A549 (cell line): ENCODE measurements at regions not wholly inside any gene's neighbourhood (a gene's known extent, or its start where the extent isn't known, plus 50 kb on each side); places are given as distances from the start of the nearest gene placed in this dataset.

Source experiments
- ATAC-seq, 2 experiments: fragments of 200-7000 bp in 1 of 2; fragments of >200 bp in 1 of 2; cut with Nextera tagmentation in 1 of 2; cut with Tn5 transposase in 1 of 2; 3 replicates each; pipeline versions ENCODE4 v1.8.0 to v1.9.1; 2018 to 2020; ENCODE audit warnings: mild to moderate bottlenecking in 1 of 2, moderate library complexity in 1 of 2
- CTCF ChIA-PET: fragments of 300-600 bp; sonication (Branson Sonifier 250); formaldehyde crosslinking; extraction: SDS; loops from one replicate; lab custom pipeline; 2021; ENCODE audit warnings: antibody characterized with exemption, inconsistent platforms; lab: Yijun Ruan, JAX
- POLR2A ChIA-PET: fragments of 350-600 bp; formaldehyde crosslinking; extraction: SDS; loops from one replicate; lab custom pipeline; 2021; ENCODE audit warnings: antibody characterized with exemption, inconsistent platforms; lab: Yijun Ruan, JAX
- DNase-seq, 2 experiments: peaks; one replicate each; pipeline versions ENCODE4 v3.0.0 to v3.0.0-alpha.2; 2011 to 2016; ENCODE audit warnings: low read depth in 1 of 2, low spot score in 1 of 2
- FAIRE-seq: peaks from 2 replicates; lab custom pipeline; 2011; peaks lifted over from hg19 to GRCh38; lab: Jason Lieb, UNC
- H3K27ac ChIP-seq, 2 experiments: fragments of >200 bp; sonication (Bioruptor Twin); formaldehyde crosslinking; 3 replicates each; pipeline ENCODE4 v1.5.1; 2016 to 2017
- H3K4me1 ChIP-seq: fragments of >200 bp; sonication (Bioruptor Twin); formaldehyde crosslinking; 3 replicates; pipeline ENCODE4 v1.6.1; 2016
- H3K4me2 ChIP-seq: fragments of >200 bp; sonication (Bioruptor Twin); formaldehyde crosslinking; 3 replicates; pipeline ENCODE4 v1.6.1; 2016
- H3K4me3 ChIP-seq: fragments of >200 bp; sonication (Bioruptor Twin); formaldehyde crosslinking; 3 replicates; pipeline ENCODE4 v1.5.1; 2016
- H3K9me3 ChIP-seq: fragments of >200 bp; sonication (Bioruptor Twin); formaldehyde crosslinking; 3 replicates; pipeline ENCODE4 v1.6.1; 2016
- ATOH8 ChIP-seq: fragments of 250-450 bp; sonication (Bioruptor Pico); IDR thresholded peaks from 2 replicates; pipeline ENCODE4 v1.5.0; 2020; ENCODE audit warnings: low read depth, mild to moderate bottlenecking, moderate library complexity
- CEBPB ChIP-seq, 2 experiments: fragments of >200 bp in 1 of 2; sonication (Bioruptor Twin) in 1 of 2; formaldehyde crosslinking in 1 of 2; IDR thresholded peaks; 2 replicates each; pipeline ENCODE4 v1.6.1; 2012 to 2016
- CHD2 ChIP-seq: fragments of 150-350 bp; IDR thresholded peaks from 2 replicates; pipeline ENCODE4 v1.6.1; 2014; ENCODE audit warnings: low read length; ENCODE audit not compliant: partially characterized antibody
- EHF ChIP-seq: fragments of 250-450 bp; sonication (Bioruptor Pico); IDR thresholded peaks from 2 replicates; pipeline ENCODE4 v1.5.0; 2020; ENCODE audit warnings: mild to moderate bottlenecking
- EHMT2 ChIP-seq: fragments of 200-600 bp; sonication (generic); IDR thresholded peaks from 2 replicates; pipeline ENCODE4 v1.6.1; 2016; ENCODE audit warnings: antibody characterized with exemption, low read depth, mild to moderate bottlenecking, moderate library complexity
- GATA3 ChIP-seq: IDR thresholded peaks from 2 replicates; pipeline ENCODE4 v1.6.1; 2012; ENCODE audit warnings: borderline replicate concordance
- HES2 ChIP-seq: fragments of >200 bp; sonication (Bioruptor Twin); formaldehyde crosslinking; IDR thresholded peaks from 2 replicates; pipeline ENCODE4 v1.6.1; 2016
- HMGXB4 ChIP-seq: fragments of 250-450 bp; sonication (Bioruptor Pico); IDR thresholded peaks from 2 replicates; pipeline ENCODE4 v1.5.0; 2021; ENCODE audit warnings: mild to moderate bottlenecking, moderate library complexity, borderline replicate concordance
- HOXA7 ChIP-seq: fragments of 250-450 bp; sonication (Bioruptor Pico); IDR thresholded peaks from 2 replicates; pipeline ENCODE4 v1.5.0; 2020; ENCODE audit warnings: mild to moderate bottlenecking, moderate library complexity
- HOXB5 ChIP-seq: fragments of 250-450 bp; sonication (Bioruptor Pico); IDR thresholded peaks from 2 replicates; pipeline ENCODE4 v1.5.0; 2020; ENCODE audit warnings: mild to moderate bottlenecking, moderate library complexity
- JUN ChIP-seq, 2 experiments: fragments of >200 bp; sonication (Bioruptor Twin); formaldehyde crosslinking; IDR thresholded peaks; 2 replicates in 1 of 2; 3 replicates in 1 of 2; pipeline ENCODE4 v1.6.1; 2016 to 2017
- KDM1A ChIP-seq: fragments of 200-600 bp; sonication (generic); IDR thresholded peaks from 2 replicates; pipeline ENCODE4 v1.6.1; 2016; ENCODE audit warnings: low read depth, mild to moderate bottlenecking
- KDM5A ChIP-seq: fragments of 200-600 bp; sonication (generic); IDR thresholded peaks from 2 replicates; pipeline ENCODE4 v1.6.1; 2016; ENCODE audit warnings: antibody characterized with exemption, mild to moderate bottlenecking
- MAFK ChIP-seq: fragments of 450-650 bp; IDR thresholded peaks from 2 replicates; pipeline ENCODE4 v1.6.1; 2014; ENCODE audit not compliant: partially characterized antibody
- MAX ChIP-seq: IDR thresholded peaks from 2 replicates; pipeline ENCODE4 v1.6.1; 2012
- MAZ ChIP-seq: fragments of 150-350 bp; IDR thresholded peaks from 2 replicates; pipeline ENCODE4 v1.6.1; 2014; ENCODE audit warnings: antibody characterized with exemption, low read depth, low read length, borderline replicate concordance
- NFE2L2 ChIP-seq: fragments of 150-350 bp; conservative IDR thresholded peaks from 2 replicates; pipeline ENCODE4 v1.6.1; 2014; ENCODE audit warnings: low read length
- NR3C1 ChIP-seq: fragments of >200 bp; sonication (Bioruptor Twin); formaldehyde crosslinking; IDR thresholded peaks from 3 replicates; pipeline ENCODE4 v1.6.1; 2017
- PBX3 ChIP-seq: IDR thresholded peaks from 2 replicates; pipeline ENCODE4 v1.6.1; 2012
- PHF8 ChIP-seq: fragments of 200-600 bp; sonication (generic); IDR thresholded peaks from 2 replicates; pipeline ENCODE4 v1.6.1; 2016; ENCODE audit warnings: low read depth, mild to moderate bottlenecking, antibody characterized with exemption, moderate library complexity, borderline replicate concordance
- RAD21 ChIP-seq, 2 experiments: fragments of >200 bp in 1 of 2; sonication (Bioruptor Twin) in 1 of 2; formaldehyde crosslinking in 1 of 2; IDR thresholded peaks in 1 of 2; conservative IDR thresholded peaks in 1 of 2; 2 replicates in 1 of 2; 3 replicates in 1 of 2; pipeline ENCODE4 v1.6.1; 2012 to 2018; ENCODE audit warnings: inconsistent platforms in 1 of 2
- RARB ChIP-seq: fragments of 250-450 bp; sonication (Bioruptor Pico); IDR thresholded peaks from 2 replicates; pipeline ENCODE4 v1.8.0; 2021; ENCODE audit warnings: mild to moderate bottlenecking, moderate library complexity
- REST ChIP-seq: fragments of 200-600 bp; sonication (generic); IDR thresholded peaks from 2 replicates; pipeline ENCODE4 v1.6.1; 2016; ENCODE audit warnings: antibody characterized with exemption, mild to moderate bottlenecking, moderate library complexity
- SMC3 ChIP-seq: fragments of >200 bp; sonication (Bioruptor Twin); formaldehyde crosslinking; IDR thresholded peaks from 3 replicates; pipeline ENCODE4 v1.6.1; 2018; ENCODE audit warnings: inconsistent platforms
- TFCP2L1 ChIP-seq: fragments of 250-450 bp; sonication (Bioruptor Pico); IDR thresholded peaks from 2 replicates; pipeline ENCODE4 v1.5.0; 2021; ENCODE audit warnings: mild to moderate bottlenecking
- ZC3H11A ChIP-seq: fragments of 450-650 bp; IDR thresholded peaks from 2 replicates; pipeline ENCODE4 v1.6.1; 2014; ENCODE audit warnings: antibody characterized with exemption, mild to moderate bottlenecking
- ZNF302 ChIP-seq: fragments of 250-450 bp; sonication (Bioruptor Pico); IDR thresholded peaks from 2 replicates; pipeline ENCODE4 v1.9.0; 2021; ENCODE audit warnings: inconsistent platforms, mild to moderate bottlenecking, moderate library complexity
- WGBS: methylation state at CpG from one replicate; pipeline ENCODE4 v1.1.6; 2017; ENCODE audit errors: missing lambda C conversion rate; 5-methylcytosine and 5-hydroxymethylcytosine counted together

- no peak for DNase-seq
- ATAC-seq, result no peak
- H3K9me3 ChIP-seq, result no peaks in the 10 kb centered on the region
- peak overlapping the region; percentile 63; the same call in 2 of the 3 replicates for H3K4me2 ChIP-seq
- ChIA-PET POLR2A (interaction anchor here (1.8 to 2.4 kb wide), 4 partner anchors 23 to 125 kb away, joined by 6 to 17 read pairs (median 8); no protein-coding TSS in a partner anchor), CTCF (interaction anchor here (1.2 to 1.6 kb wide), 2 partner anchors 18 to 30 kb away, joined by 3 to 5 read pairs; no protein-coding TSS in a partner anchor)
- TF ChIP-seq NFE2L2 (no peak), REST (no peak), JUN (IDR thresholded peaks at IDR 0.05) (no peak), MAZ (no peak), SMC3 (no peak), ZNF302 (CRISPR knock-in tag) (no peak), MAX (no peak), EHMT2 (no peak), HOXB5 (CRISPR knock-in tag) (no peak), KDM1A (no peak), HOXA7 (CRISPR knock-in tag) (no peak), CEBPB (IDR thresholded peaks at IDR 0.05) (no peak)
- H3K27ac ChIP-seq, result peak overlapping the region; percentile 73 to 79
- H3K4me3 ChIP-seq, result no peak overlapping the region
- peaks cover 41% of the 10 kb centered on the region for H3K4me1 ChIP-seq
- 88% methylated on average over 10 of the region's 11 CpGs for WGBS
- no peak for FAIRE-seq
Measured at GRCh38 chr2:236746833-236747232, 177.2 kb downstream of the ACKR3 start.

GRCh38 chr2:236747426-236747825 is 177.8 kb downstream of the ACKR3 start:
- WGBS, result 89% methylated on average over 7 of the region's 7 CpGs
- ChIA-PET CTCF (no interaction called here), POLR2A (interaction anchor here (2.4 kb wide), 1 partner anchor 29 kb away, joined by 10 read pairs; no protein-coding TSS in a partner anchor)
- Histone ChIP-seq H3K4me1 (peaks cover 41% of the 10 kb centered on the region), H3K4me2 (no peak overlapping the region), H3K27ac (peak overlapping the region; percentile 73 to 79; a peak in 5 of 6 replicates), H3K9me3 (no peaks in the 10 kb centered on the region)
- no peak for FAIRE-seq
- TF ChIP-seq HOXB5 (CRISPR knock-in tag) (no peak), NR3C1 (no peak), NFE2L2 (no peak), CHD2 (no peak), RARB (CRISPR knock-in tag) (no peak)
- TF ChIP-seq, all 56 proteins: peak for 0
- no peak overlapping the region for H3K4me3 ChIP-seq
- no peak for ATAC-seq
- DNase-seq, result no peak

- FAIRE-seq, result no peak
- Histone ChIP-seq H3K4me3 (no peak overlapping the region), H3K4me2 (no peak overlapping the region)
- CTCF ChIA-PET, result no interaction called here
- POLR2A ChIA-PET, result no interaction called here
- 90% methylated on average over 4 of the region's 5 CpGs for whole genome bisulfite sequencing
- no peak for DNase-seq
- no peak for TF ChIP-seq RAD21 (conservative IDR thresholded peaks at IDR 0.05 in 1 of 2, IDR thresholded peaks at IDR 0.05 in 1 of 2)
- no peak for TF ChIP-seq KDM5A
- no peak for TF ChIP-seq PBX3
- TF ChIP-seq GATA3, result no peak
- no peak for TF ChIP-seq HMGXB4
- TF ChIP-seq ZC3H11A, result no peak
- TF ChIP-seq PHF8, result no peak
- no peak for TF ChIP-seq NFE2L2
- TF ChIP-seq ATOH8 (CRISPR knock-in tag), result no peak
- TF ChIP-seq TFCP2L1 (CRISPR knock-in tag), result no peak
- TF ChIP-seq EHF, result no peak
- no peak for TF ChIP-seq HES2
- no peak for TF ChIP-seq MAFK
- TF ChIP-seq, all 56 proteins: peak for 0
- peak overlapping the region; percentile 73 to 79; a peak in 5 of 6 replicates for H3K27ac ChIP-seq
- H3K4me1 ChIP-seq, result peaks cover 41% of the 10 kb centered on the region
- ATAC-seq, result no peak
- H3K9me3 ChIP-seq, result no peaks in the 10 kb centered on the region
Measured at GRCh38 chr2:236747925-236748324, 178.3 kb downstream of the ACKR3 start.
